HG02981 (cell line): ENCODE measurements at regions not wholly inside any gene's neighbourhood (a gene's known extent, or its start where the extent isn't known, plus 50 kb on each side); places are given as distances from the start of the nearest gene placed in this dataset.
"Not testable (repeated sequence)": the region's sequence is repeated elsewhere in the genome, so short reads cannot be mapped to it uniquely, and the experiment has no call there.

ENCODE experiments used
- ATAC-seq: cut with Tn5 transposase; IDR thresholded peaks from one replicate; pipeline ENCODE4 v1.9.1; 2021; ENCODE audit warnings: mild to moderate bottlenecking, moderate library complexity; ENCODE audit not compliant: unreplicated experiment

DNA sequence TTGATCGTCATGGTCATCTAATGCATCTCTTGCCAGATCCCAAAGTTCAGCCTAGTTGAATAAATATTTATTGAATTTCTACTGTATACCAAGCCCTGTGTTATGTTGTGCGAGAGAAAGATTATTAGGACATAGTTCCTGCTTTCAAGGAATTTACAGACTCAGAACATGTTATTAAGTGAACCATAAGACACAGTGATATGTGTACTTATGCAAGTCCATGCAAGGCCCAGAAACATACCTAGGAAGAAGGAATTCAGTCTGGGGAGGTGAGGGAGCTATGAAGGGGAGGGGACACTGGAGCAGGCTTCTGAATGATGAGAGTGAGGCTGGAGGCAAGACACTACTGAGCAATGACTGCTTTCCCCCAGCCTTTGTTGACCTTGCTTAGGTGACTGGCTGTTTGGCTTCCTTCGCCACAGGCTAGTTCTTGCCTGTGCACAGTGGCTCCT, 81.4 kb downstream of the ACAA2 start:
- no peak for ATAC-seq

- no peak for ATAC-seq
Observed at GRCh38 chr18:49731421-49731841, 81.9 kb downstream of the ACAA2 start.

- no peak for ATAC-seq
Observed at GRCh38 chr18:49730951-49731391, 82.4 kb downstream of the ACAA2 start.

DNA sequence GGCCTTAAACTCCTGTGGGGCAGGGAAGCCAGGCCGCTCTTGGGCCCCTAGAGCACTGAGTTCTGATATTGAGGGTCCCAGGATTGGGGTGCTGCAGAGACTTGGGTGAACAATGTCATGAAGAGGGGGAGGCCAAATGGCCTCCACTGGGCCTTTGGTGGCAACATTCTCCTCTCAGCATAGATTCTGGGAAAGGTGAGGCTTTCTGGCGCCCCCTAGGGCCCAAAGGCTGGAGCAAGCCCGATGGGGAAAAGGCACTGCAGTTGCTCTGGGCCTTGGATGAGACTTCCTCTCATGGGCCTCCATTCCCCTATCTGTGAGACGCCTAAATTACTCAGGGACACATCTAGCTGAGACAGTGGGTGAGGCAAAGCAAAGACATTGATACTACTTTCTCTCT, 84.8 kb downstream of the ACAA2 start:
- ATAC-seq, result no peak

GRCh38 chr18:49727816-49728215, 85.5 kb downstream of the ACAA2 start:
- ATAC-seq, result no peak

DNA sequence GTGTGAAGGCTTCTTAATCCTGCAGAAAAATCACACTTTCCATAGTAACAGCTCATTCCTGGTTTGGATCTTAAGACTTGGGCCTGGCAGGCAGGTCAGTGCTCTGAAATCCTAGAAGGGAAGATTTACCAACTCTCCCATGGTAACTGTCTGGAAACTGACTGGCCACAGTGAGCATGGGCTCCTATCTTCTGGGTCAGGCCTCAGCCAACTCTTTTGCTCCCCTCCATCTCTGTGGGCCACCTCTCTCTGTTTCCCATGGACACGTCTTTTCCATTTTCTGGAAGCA, 86.7 kb downstream of the ACAA2 start:
- ATAC-seq, result no peak

- no peak for ATAC-seq
Observed at GRCh38 chr18:49725809-49726674, 87.3 kb downstream of the ACAA2 start.

DNA sequence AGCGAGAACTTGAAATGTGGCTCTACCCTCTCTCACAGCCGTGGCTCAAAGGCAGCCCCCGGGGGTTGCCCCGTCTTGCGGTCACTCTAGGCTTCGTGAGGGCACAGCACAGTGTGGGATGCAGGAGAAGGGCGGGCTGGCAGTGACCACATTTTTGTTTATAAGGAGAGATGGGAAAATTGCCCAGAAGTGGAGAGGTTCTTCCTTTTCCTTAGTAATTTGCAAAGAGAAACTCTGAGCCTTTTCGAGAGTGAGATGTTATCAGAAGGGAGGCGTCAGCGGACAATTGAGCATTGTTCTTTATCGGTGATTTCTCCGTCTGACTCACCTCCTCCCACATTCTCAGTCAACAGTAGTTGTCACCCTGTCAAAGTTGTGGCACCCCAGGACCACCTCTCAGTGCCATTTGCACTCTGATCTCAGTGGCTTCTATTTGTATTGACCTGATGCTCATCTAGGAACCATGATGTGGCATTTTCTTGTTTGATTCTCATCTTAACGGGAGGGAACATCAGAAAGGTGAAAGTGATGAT, 89.6 kb downstream of the ACAA2 start:
- peak; percentile 47 for ATAC-seq

- no peak for ATAC-seq
Observed at GRCh38 chr18:49722477-49722876, 90.9 kb downstream of the ACAA2 start.

GRCh38 chr18:49721981-49722380, 91.4 kb downstream of the ACAA2 start:
- no peak for ATAC-seq

- ATAC-seq, result not testable (repeated sequence)
Observed at GRCh38 chr18:49720944-49721343, 92.4 kb downstream of the ACAA2 start.

- no peak for ATAC-seq
Observed at GRCh38 chr18:49717617-49718016, 95.7 kb downstream of the ACAA2 start.

DNA sequence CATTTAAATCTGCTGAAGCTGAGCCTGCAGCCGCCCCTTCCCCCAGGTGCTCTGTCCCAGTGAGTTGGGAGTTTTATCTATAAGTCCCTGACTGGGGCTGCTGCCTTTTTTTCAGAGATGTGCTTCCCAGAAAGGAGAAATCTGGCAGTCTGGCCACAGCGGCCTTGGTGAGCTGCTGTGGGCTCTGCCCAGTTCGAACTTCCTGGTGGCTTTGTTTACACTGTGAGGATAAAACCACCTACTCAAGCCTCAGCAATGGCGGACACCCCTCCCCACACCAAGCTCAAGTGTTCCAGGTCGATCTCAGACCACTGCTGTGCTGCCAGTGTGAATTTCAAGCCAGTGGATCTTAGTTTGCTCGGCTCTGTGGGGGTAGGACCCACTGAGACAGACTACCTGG, 97.3 kb downstream of the ACAA2 start:
- no peak for ATAC-seq

DNA sequence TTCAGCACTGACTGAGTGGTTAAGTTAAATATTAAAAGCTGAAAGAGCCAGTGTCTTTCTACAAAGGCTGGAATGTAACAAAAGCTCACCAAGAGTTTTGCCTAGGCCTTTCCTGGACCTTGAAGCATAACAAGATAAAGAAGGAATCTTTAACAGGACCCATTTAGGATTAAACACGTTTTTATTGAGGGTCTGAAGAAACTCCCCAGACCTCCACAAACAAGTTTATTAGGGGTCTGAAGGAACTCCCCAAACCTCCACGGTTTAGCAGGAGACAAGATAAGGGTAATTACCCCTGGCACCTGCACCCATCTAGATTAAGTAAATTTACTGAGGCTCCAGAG, 104.0 kb downstream of the ACAA2 start:
- ATAC-seq, result no peak

- no peak for ATAC-seq
Observed at GRCh38 chr18:49708662-49709346, 104.5 kb downstream of the ACAA2 start.

DNA sequence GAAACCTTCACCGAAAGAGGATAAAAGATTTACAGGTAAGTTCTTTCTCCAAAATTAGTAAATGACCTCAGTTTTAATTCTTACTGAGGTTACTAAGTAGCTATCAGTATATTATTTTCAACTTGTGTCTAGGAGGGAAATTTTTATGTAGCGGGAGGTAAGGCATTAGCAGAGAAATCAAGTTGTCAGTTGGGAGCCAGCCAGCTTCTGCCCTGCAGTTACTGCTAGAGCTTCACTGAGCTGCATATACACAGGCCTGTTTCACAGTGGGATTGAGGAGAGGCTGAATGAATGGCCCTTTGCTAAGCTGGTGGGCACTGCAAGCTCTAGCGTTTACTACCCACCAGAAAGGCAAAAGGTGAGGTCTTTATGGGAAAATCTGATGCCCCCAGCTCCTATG, 105.7 kb downstream of the ACAA2 start:
- no peak for ATAC-seq

DNA sequence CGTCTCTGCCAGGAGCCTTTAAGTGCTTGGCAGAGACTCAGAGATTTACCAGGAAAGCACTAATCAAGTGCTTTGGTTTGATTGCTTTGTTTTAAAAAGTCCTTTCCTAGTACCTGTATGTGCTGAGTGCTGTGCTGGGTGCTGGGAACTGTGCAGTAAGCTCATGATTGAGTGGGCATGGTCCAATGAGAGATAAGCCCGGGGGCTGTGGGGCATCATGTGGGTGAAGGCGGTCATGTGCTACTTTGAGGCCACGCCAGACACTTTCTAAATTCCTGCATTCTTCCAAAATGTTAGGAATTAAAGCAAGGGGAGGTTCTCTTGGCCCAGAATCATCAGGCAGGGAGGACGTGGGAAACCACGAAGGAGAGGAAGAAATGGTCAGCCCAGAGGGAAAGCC, 109.0 kb downstream of the ACAA2 start:
- ATAC-seq, result no peak

DNA sequence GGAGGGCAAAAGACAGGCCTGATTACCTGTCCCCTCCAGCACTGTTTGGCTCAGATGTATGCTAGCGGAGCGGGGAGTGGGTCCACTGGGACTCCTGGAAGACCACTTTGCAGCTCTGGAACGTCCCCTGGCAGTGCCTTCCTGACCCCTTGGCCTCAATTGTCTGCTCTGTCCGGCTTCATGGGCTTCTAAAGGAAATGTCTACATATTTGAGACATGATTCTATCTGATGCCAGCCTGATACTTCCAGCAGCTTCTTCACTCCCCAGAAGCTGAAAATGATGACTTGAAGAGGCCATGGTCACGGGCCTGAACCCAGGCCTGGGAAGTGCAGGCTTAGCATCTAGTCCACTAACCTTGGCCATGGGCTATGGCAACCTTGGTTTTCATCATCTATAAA, 112.1 kb downstream of the ACAA2 start:
- no peak for ATAC-seq

- ATAC-seq, result no peak
Observed at GRCh38 chr18:49699303-49699702, 114.0 kb downstream of the ACAA2 start.

GRCh38 chr18:49698525-49699025, 114.8 kb downstream of the ACAA2 start:
- ATAC-seq, result no peak

DNA sequence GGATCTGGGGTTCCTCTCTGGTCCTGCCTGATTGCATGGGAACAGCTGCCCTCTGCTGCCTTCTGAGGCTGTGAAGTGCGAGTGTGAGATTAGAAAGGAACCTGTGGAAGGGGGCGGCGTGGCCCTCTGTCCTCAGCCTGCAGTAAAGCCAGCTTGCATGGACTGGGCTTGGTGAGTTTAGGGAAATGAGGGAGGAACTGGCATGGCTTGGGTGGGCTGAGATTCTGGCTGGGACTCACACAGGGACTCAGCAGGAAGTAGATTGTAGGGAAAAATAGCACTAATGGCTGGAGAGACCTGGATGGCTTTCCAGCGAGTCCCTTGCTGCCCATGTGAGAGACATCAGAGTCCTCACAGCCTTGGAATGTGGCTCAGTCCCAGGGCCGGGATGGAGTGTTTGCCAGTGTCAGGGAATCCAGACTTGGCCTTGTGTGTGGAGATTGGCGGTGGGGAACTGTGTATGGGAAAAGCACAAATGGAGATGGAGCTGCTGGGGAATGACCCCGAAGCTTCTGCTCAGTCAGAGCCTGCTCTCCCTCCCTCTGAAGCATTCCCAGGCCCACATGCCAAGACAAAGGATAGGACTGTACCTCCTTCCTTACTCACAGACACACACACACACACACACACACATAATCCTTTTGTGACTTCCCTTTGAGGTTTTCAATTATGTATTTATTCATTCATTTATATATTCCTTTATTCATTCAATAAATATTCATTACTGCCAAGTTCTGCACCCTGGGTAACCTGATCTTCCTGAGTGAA, 115.4 kb downstream of the ACAA2 start:
- no peak for ATAC-seq
